Duodenal mucosa (tissue), 2 donors: ENCODE measurements at regions not wholly inside any gene's neighbourhood (a gene's known extent, or its start where the extent isn't known, plus 50 kb on each side); places are given as distances from the start of the nearest gene placed in this dataset.
"Not testable (repeated sequence)": the region's sequence is repeated elsewhere in the genome, so short reads cannot be mapped to it uniquely, and the experiment has no call there.

Source experiments
- H3K27ac ChIP-seq: one replicate; pipeline ENCODE4 v1.7.0; 2013; ENCODE audit warnings: low read depth, low read length
- H3K27me3 ChIP-seq, 2 donors: one replicate each; pipeline ENCODE4 v1.7.0; 2013; ENCODE audit warnings: low read length in 2 of 2, control low read depth in 1 of 2; ENCODE audit not compliant: insufficient read depth in 2 of 2, control insufficient read depth in 1 of 2
- H3K36me3 ChIP-seq, 2 donors: one replicate each; pipeline ENCODE4 v1.7.0; 2013; ENCODE audit warnings: low read length in 2 of 2, control low read depth in 1 of 2; ENCODE audit not compliant: insufficient read depth in 2 of 2, control insufficient read depth in 1 of 2
- H3K4me1 ChIP-seq, 2 donors: one replicate each; pipeline ENCODE4 v1.7.0; 2013; ENCODE audit warnings: low read length in 2 of 2, control low read depth in 1 of 2; ENCODE audit not compliant: insufficient read depth in 2 of 2, control insufficient read depth in 1 of 2
- H3K4me3 ChIP-seq, 2 donors: one replicate each; pipeline ENCODE4 v1.7.0; 2013; ENCODE audit warnings: low read length in 2 of 2, low read depth in 1 of 2
- H3K9ac ChIP-seq, 2 donors: one replicate each; pipeline ENCODE4 v1.7.0; 2013; ENCODE audit warnings: low read length in 2 of 2, low read depth in 1 of 2
- H3K9me3 ChIP-seq, 2 donors: one replicate each; pipeline ENCODE4 v1.7.0; 2013; ENCODE audit warnings: low read length in 2 of 2, control low read depth in 1 of 2; ENCODE audit not compliant: control insufficient read depth in 1 of 2

GRCh38 chr1:166422586-166422985 is 255.8 kb upstream of the FAM78B start:
- H3K27ac ChIP-seq, H3K4me1 ChIP-seq, H3K4me3 ChIP-seq, H3K27me3 ChIP-seq, H3K9ac ChIP-seq, H3K9me3 ChIP-seq, H3K36me3 ChIP-seq: not testable (repeated sequence)

- H3K4me1 ChIP-seq: no peaks in the 10 kb centered on the region
- H3K9ac ChIP-seq: no peak overlapping the region
- H3K27me3 ChIP-seq: no peaks in the 10 kb centered on the region
- H3K9me3 ChIP-seq: no peaks in the 10 kb centered on the region
- no peak overlapping the region for H3K27ac ChIP-seq
- no peaks in the 10 kb centered on the region for H3K36me3 ChIP-seq
- H3K4me3 ChIP-seq: no peak overlapping the region
Measured at GRCh38 chr1:166432655-166433054, 265.9 kb upstream of the FAM78B start.

GRCh38 chr1:166433404-166434304 is 266.9 kb upstream of the FAM78B start:
- H3K27me3 ChIP-seq, H3K27ac ChIP-seq, H3K4me1 ChIP-seq: not testable (repeated sequence)

GRCh38 chr1:166457700-166458099 is 290.9 kb upstream of the FAM78B start:
- no peaks in the 10 kb centered on the region for H3K4me1 ChIP-seq
- H3K9me3 ChIP-seq: no peaks in the 10 kb centered on the region
- H3K27ac ChIP-seq: no peak overlapping the region
- H3K9ac ChIP-seq: no peak overlapping the region
- no peak overlapping the region for H3K4me3 ChIP-seq
- H3K27me3 ChIP-seq: no peaks in the 10 kb centered on the region
- no peaks in the 10 kb centered on the region for H3K36me3 ChIP-seq

More at GRCh38 chr1:166433404-166434304, 266.9 kb upstream of the FAM78B start:
- H3K9me3 ChIP-seq, H3K36me3 ChIP-seq, H3K9ac ChIP-seq, H3K4me3 ChIP-seq: not testable (repeated sequence)

DNA sequence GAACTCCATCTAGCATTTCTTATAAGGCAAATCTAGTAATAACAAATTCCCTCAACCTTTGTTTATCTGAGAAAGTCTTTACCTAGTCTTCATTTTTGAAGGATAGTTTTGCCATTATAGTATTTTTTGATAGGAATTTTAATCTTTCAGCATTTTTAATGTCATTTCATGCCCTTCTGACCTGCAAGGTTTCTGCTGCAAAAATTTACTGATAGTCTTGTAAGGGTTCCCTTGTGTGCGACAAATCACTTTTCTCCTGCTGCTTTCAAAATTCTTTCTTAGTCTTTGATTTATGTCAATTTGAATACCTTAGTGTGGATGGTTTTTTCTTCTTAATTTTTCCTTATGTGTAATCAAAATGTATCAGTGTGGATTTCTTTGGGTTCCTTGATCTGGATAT is 297.5 kb upstream of the FAM78B start:
- peaks cover 0 to 15% of the 10 kb centered on the region in 2 donors for H3K9me3 ChIP-seq
- no peak overlapping the region for H3K27ac ChIP-seq
- H3K4me1 ChIP-seq: no peaks in the 10 kb centered on the region
- no peak overlapping the region for H3K4me3 ChIP-seq
- no peak overlapping the region for H3K9ac ChIP-seq
- no peaks in the 10 kb centered on the region for H3K27me3 ChIP-seq
- no peaks in the 10 kb centered on the region for H3K36me3 ChIP-seq

DNA sequence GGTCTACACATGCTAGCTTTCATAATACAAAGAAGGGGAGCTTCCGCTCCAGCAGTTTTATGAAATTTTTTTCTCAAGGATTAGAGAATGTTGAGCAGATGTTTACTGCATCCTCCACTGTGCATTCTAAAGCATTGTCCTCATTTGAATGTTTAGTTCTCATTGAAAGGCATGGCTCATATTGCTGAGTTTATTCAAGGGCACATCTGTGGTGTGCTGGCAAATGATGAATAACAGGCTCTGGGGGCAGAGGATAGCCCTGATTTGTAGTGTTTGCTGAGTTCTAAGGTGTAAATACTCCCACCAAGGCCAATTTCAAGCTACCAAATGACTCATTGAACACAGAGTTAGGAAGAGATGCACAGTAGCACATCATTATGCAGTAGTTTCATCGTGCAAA is 303.2 kb upstream of the FAM78B start:
- Histone ChIP-seq H3K27ac (no peak overlapping the region), H3K27me3 (no peaks in the 10 kb centered on the region), H3K4me1 (no peaks in the 10 kb centered on the region), H3K9me3 (peaks cover 0 to 7% of the 10 kb centered on the region in 2 donors), H3K4me3 (no peak overlapping the region), H3K9ac (no peak overlapping the region), H3K36me3 (no peaks in the 10 kb centered on the region)

DNA sequence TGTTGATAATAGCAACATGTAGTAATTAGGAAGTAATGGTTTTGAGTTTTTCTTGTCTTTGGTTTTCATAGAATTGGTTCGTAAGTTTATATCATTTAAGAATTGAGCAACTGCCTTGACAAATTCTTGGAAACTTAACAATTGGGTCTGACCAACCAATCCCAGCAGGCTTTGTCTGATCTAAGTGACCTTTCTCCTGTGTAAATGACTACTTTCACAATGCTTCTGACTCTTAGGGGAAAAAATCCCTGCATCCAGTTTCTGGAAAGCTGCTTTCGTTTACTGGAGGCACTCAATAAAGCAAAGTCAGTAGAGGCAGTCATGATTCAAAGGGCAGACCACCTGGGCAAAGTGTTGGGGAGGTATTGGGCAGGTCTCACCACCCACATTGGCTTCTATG is 303.6 kb upstream of the FAM78B start:
- Histone ChIP-seq H3K9me3 (peaks cover 0 to 3% of the 10 kb centered on the region in 2 donors), H3K36me3 (no peaks in the 10 kb centered on the region), H3K27ac (no peak overlapping the region), H3K27me3 (no peaks in the 10 kb centered on the region), H3K9ac (no peak overlapping the region), H3K4me1 (no peaks in the 10 kb centered on the region), H3K4me3 (no peak overlapping the region)

GRCh38 chr1:166471359-166471758 is 304.6 kb upstream of the FAM78B start:
- Histone ChIP-seq H3K27me3 (no peaks in the 10 kb centered on the region), H3K4me1 (no peaks in the 10 kb centered on the region), H3K9ac (no peak overlapping the region), H3K4me3 (no peak overlapping the region), H3K9me3 (no peaks in the 10 kb centered on the region), H3K27ac (no peak overlapping the region), H3K36me3 (no peaks in the 10 kb centered on the region)

GRCh38 chr1:166479052-166479631 is 312.3 kb upstream of the FAM78B start:
- Histone ChIP-seq H3K4me3 (no peak overlapping the region), H3K27ac (no peak overlapping the region), H3K36me3 (no peaks in the 10 kb centered on the region), H3K9me3 (no peaks in the 10 kb centered on the region), H3K27me3 (no peaks in the 10 kb centered on the region), H3K4me1 (no peaks in the 10 kb centered on the region), H3K9ac (no peak overlapping the region)

DNA sequence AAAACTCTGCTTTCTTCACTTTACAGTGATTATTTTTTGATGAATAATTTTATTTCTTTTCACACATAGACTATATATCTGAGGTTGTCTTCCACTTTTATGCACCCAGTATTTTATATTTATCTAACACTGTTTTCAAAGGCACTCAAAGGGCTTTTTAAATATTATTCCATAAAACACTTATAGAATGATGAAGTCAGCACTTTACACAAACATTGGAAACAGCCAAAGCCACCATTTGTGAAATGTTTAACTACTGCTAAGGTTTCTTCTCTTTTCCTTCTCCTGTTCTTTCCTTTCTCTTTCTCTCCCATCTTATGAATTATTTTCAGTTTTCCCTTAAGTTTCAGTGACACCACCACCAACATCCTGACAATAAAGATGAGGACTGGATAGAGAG is 317.7 kb upstream of the FAM78B start:
- H3K9me3 ChIP-seq: no peaks in the 10 kb centered on the region
- peaks cover 0 to 1% of the 10 kb centered on the region in 2 donors for H3K4me1 ChIP-seq
- H3K9ac ChIP-seq: no peak overlapping the region
- H3K4me3 ChIP-seq: no peak overlapping the region
- no peak overlapping the region for H3K27ac ChIP-seq
- H3K36me3 ChIP-seq: no peaks in the 10 kb centered on the region
- H3K27me3 ChIP-seq: no peaks in the 10 kb centered on the region
